ENCODE measurements at regions not wholly inside any gene's neighbourhood (a gene's known extent, or its start where the extent isn't known, plus 50 kb on each side); places are given as distances from the start of the nearest gene placed in this dataset.
A peak's percentile ranks its signal among the peaks of the same experiment; 100 is the strongest.

DNA sequence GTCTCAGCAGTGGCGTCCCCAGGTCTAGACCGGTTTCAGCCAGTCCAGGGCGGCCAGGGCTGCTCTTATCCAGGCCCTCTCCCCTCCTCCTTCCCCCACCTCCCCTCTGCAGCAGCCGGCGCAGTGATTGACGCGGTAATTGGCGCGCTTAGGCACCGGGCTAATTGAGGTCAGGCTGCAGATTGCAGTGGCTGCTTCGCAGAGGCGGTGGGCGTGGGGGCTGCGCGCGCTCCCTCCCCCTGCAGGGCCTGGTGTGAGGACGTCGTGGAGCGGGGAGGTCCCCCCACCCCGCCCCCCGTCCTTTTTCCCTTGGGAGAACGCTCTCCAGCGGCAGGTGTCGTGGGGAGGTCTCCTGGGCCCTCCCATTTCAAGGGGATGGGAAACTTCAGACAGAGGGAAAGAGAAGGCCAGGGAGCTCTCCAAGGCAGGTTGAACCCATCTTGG lies 70.4 kb upstream of the BLCAP start:
- Histone ChIP-seq H3K4me1 (ENCODE audit: control insufficient read depth, insufficient read depth, low read length) (no peaks in the 10 kb centered on the region), H3K9me3 (ENCODE audit: control insufficient read depth, low read length) (no peaks in the 10 kb centered on the region), H3K36me3 (ENCODE audit: control insufficient read depth, insufficient read depth, low read length) (no peaks in the 10 kb centered on the region), H3K27ac (ENCODE audit: low read depth, low read length) (peak overlapping the region; percentile 11), H3K9ac (ENCODE audit: extremely low read depth, low read length, poor library complexity, severe bottlenecking) (no peak overlapping the region), H3K27me3 (ENCODE audit: control insufficient read depth, insufficient read depth, low read length, poor library complexity, severe bottlenecking) (no peaks in the 10 kb centered on the region), H3K4me3 (ENCODE audit: low read length) (no peak overlapping the region)
- Mint-ChIP-seq H3K9me3 (no peaks in the 10 kb centered on the region), H3K4me1 (peaks cover 4% of the 10 kb centered on the region), H3K27me3 (ENCODE audit: insufficient read depth) (peaks cover 6% of the 10 kb centered on the region), H3K27ac (no peak overlapping the region), H3K4me3 (peak overlapping the region; percentile 41), H3K36me3 (ENCODE audit: low read depth) (no peaks in the 10 kb centered on the region)
- TF ChIP-seq, protein P1, sequence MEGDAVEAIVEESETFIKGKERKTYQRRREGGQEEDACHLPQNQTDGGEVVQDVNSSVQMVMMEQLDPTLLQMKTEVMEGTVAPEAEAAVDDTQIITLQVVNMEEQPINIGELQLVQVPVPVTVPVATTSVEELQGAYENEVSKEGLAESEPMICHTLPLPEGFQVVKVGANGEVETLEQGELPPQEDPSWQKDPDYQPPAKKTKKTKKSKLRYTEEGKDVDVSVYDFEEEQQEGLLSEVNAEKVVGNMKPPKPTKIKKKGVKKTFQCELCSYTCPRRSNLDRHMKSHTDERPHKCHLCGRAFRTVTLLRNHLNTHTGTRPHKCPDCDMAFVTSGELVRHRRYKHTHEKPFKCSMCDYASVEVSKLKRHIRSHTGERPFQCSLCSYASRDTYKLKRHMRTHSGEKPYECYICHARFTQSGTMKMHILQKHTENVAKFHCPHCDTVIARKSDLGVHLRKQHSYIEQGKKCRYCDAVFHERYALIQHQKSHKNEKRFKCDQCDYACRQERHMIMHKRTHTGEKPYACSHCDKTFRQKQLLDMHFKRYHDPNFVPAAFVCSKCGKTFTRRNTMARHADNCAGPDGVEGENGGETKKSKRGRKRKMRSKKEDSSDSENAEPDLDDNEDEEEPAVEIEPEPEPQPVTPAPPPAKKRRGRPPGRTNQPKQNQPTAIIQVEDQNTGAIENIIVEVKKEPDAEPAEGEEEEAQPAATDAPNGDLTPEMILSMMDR (conservative IDR thresholded peaks at IDR 0.05): no peak
- peak; percentile 84 for DNase-seq
- 17 to 25% methylated on average over 8 to 21 of the region's 24 CpGs for WGBS, 2 experiments (ENCODE audit: insufficient coverage in 1 of 2, insufficient read length in 1 of 2)

DNA sequence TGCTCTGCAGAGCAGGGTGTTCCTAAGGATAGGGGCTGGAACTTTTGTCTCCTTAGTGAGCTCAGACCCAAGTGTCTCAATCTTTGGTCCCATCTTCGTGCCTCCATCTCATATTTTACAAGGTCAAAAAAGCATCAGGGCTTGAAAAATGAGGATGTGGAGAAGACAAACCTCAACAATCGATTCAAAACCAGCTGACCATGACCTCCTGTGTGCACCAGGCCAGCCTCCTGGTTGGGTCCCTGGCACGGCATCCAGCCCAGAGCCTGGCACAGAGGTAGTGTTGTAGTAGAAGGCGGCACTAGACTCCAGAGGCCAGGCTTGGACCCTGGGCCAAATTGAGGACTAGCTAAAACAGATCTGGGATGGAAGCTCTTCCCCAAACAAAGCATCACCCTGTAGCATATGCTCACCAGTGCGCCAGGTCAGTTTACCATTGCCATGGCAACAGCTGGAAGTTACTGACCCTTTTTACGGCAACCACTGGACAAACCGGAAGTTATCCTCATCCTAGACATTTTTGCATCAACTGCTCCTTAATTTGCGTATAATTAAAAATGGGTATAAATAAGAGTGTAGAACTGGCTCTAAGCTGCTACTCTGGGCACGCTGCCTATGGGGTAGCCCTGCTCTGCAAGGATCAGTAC lies 69.3 kb upstream of the BLCAP start:
- Mint-ChIP-seq H3K9me3 (no peaks in the 10 kb centered on the region), H3K4me1 (peaks cover 4% of the 10 kb centered on the region), H3K36me3 (ENCODE audit: low read depth) (no peaks in the 10 kb centered on the region), H3K27ac (no peak overlapping the region), H3K4me3 (no peak overlapping the region), H3K27me3 (ENCODE audit: insufficient read depth) (peaks cover 4% of the 10 kb centered on the region)
- Histone ChIP-seq H3K9ac (ENCODE audit: extremely low read depth, low read length, poor library complexity, severe bottlenecking) (no peak overlapping the region), H3K9me3 (ENCODE audit: control insufficient read depth, low read length) (no peaks in the 10 kb centered on the region), H3K4me1 (ENCODE audit: control insufficient read depth, insufficient read depth, low read length) (no peaks in the 10 kb centered on the region), H3K4me3 (ENCODE audit: low read length) (no peak overlapping the region), H3K36me3 (ENCODE audit: control insufficient read depth, insufficient read depth, low read length) (no peaks in the 10 kb centered on the region), H3K27ac (ENCODE audit: low read depth, low read length) (no peak overlapping the region), H3K27me3 (ENCODE audit: control insufficient read depth, insufficient read depth, low read length, poor library complexity, severe bottlenecking) (no peaks in the 10 kb centered on the region)
- TF ChIP-seq, protein P1 (conservative IDR thresholded peaks at IDR 0.05): no peak
- DNase-seq: no peak
- WGBS, 2 experiments (ENCODE audit: insufficient coverage in 1 of 2, insufficient read length in 1 of 2): 84 to 96% methylated on average over 4 to 9 of the region's 9 CpGs

DNA sequence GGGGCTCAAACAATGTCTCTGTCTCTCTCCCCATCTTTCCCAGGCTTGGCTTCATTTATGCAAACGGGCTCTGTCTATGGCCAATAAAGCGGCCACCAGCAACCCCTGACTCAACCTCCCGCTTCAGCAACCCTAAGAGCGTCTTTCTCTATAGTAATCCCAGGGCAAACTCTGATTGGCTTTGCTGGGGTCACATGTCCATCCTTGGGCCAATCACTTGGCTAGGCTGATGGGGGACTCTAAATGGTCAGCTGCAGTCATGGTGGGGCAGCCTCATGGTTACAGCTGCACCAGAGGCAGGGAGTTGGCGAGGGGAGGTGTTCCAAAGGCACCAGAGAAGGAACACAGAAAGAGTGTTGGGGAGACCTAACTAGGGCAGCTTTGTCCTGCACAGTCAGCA lies 68.5 kb upstream of the BLCAP start:
- Mint-ChIP-seq H3K4me1 (peaks cover 4% of the 10 kb centered on the region), H3K36me3 (ENCODE audit: low read depth) (no peaks in the 10 kb centered on the region), H3K4me3 (no peak overlapping the region), H3K27ac (no peak overlapping the region), H3K27me3 (ENCODE audit: insufficient read depth) (peaks cover 6% of the 10 kb centered on the region), H3K9me3 (no peaks in the 10 kb centered on the region)
- Histone ChIP-seq H3K27ac (ENCODE audit: low read depth, low read length) (no peak overlapping the region), H3K9me3 (ENCODE audit: control insufficient read depth, low read length) (no peaks in the 10 kb centered on the region), H3K4me3 (ENCODE audit: low read length) (no peak overlapping the region), H3K36me3 (ENCODE audit: control insufficient read depth, insufficient read depth, low read length) (no peaks in the 10 kb centered on the region), H3K4me1 (ENCODE audit: control insufficient read depth, insufficient read depth, low read length) (no peaks in the 10 kb centered on the region), H3K27me3 (ENCODE audit: control insufficient read depth, insufficient read depth, low read length, poor library complexity, severe bottlenecking) (no peaks in the 10 kb centered on the region), H3K9ac (ENCODE audit: extremely low read depth, low read length, poor library complexity, severe bottlenecking) (no peak overlapping the region)
- DNase-seq: no peak
- TF ChIP-seq, protein P1 (conservative IDR thresholded peaks at IDR 0.05): no peak
- 93 to 94% methylated on average over 3 to 5 of the region's 5 CpGs for WGBS, 2 experiments (ENCODE audit: insufficient coverage in 1 of 2, insufficient read length in 1 of 2)
